ENCODE measurements at regions not wholly inside any gene's neighbourhood (a gene's known extent, or its start where the extent isn't known, plus 50 kb on each side); places are given as distances from the start of the nearest gene placed in this dataset.

DNA sequence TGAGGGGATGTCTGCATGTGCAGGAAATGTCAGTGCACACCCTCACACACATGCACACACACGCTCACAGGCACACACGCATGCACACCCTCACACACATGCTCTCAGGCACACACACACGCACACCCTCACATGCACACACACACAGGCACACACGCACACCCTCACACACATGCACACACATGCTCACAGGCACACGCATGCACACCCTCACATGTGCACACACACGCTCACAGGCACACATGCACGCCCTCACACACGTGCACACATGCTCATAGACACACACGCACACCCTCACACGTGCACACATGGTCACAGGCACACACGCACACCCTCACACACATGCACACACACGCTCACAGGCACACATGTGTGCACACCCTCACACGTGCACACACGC lies 77.6 kb upstream of the ZNF469 start:
- TF ChIP-seq, protein P1, sequence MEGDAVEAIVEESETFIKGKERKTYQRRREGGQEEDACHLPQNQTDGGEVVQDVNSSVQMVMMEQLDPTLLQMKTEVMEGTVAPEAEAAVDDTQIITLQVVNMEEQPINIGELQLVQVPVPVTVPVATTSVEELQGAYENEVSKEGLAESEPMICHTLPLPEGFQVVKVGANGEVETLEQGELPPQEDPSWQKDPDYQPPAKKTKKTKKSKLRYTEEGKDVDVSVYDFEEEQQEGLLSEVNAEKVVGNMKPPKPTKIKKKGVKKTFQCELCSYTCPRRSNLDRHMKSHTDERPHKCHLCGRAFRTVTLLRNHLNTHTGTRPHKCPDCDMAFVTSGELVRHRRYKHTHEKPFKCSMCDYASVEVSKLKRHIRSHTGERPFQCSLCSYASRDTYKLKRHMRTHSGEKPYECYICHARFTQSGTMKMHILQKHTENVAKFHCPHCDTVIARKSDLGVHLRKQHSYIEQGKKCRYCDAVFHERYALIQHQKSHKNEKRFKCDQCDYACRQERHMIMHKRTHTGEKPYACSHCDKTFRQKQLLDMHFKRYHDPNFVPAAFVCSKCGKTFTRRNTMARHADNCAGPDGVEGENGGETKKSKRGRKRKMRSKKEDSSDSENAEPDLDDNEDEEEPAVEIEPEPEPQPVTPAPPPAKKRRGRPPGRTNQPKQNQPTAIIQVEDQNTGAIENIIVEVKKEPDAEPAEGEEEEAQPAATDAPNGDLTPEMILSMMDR (IDR thresholded peaks at IDR 0.05; ENCODE audit: insufficient read depth, low read length), result no peak
- TF ChIP-seq REST (IDR thresholded peaks at IDR 0.05; ENCODE audit: insufficient replicate concordance, low read depth) (no peak), POLR2AphosphoS5 (IDR thresholded peaks at IDR 0.05; ENCODE audit: low read depth) (no peak)
